DND-41 (cell line): ENCODE measurements at regions not wholly inside any gene's neighbourhood (a gene's known extent, or its start where the extent isn't known, plus 50 kb on each side); places are given as distances from the start of the nearest gene placed in this dataset.
"Not testable (repeated sequence)": the region's sequence is repeated elsewhere in the genome, so short reads cannot be mapped to it uniquely, and the experiment has no call there.

Source experiments
- ATAC-seq: fragments of 200-7000 bp; cut with Tn5 transposase; 3 replicates; pipeline ENCODE4 v1.9.1; 2021; ENCODE audit warnings: low read depth; ENCODE audit not compliant: insufficient read depth
- DNase-seq: peaks from one replicate; pipeline ENCODE4 v3.0.0-alpha.2; 2020
- H2AFZ ChIP-seq: 2 replicates; pipeline ENCODE4 v1.6.0; 2012; ENCODE audit warnings: low read depth, low read length
- H3K27ac ChIP-seq: 2 replicates; pipeline ENCODE4 v1.5.1; 2012; ENCODE audit warnings: low read length, inconsistent platforms
- H3K27me3 ChIP-seq: fragments of 200-600 bp; sonication (generic); 2 replicates; pipeline ENCODE4 v1.6.0; 2012; ENCODE audit warnings: low read length, mild to moderate bottlenecking, inconsistent platforms; ENCODE audit not compliant: insufficient read depth, poor library complexity
- H3K36me3 ChIP-seq: 2 replicates; pipeline ENCODE4 v1.5.1; 2012; ENCODE audit warnings: low read length, inconsistent platforms; ENCODE audit not compliant: insufficient read depth
- H3K4me1 ChIP-seq: 2 replicates; pipeline ENCODE4 v1.5.1; 2012; ENCODE audit warnings: mild to moderate bottlenecking, low read length; ENCODE audit not compliant: insufficient read depth
- H3K4me2 ChIP-seq: 2 replicates; pipeline ENCODE4 v1.6.0; 2012; ENCODE audit warnings: mild to moderate bottlenecking, moderate library complexity, low read length, inconsistent platforms; ENCODE audit not compliant: insufficient read depth
- H3K4me3 ChIP-seq, 2 experiments: fragments of 200-600 bp in 1 of 2; shearing (Covaris generic) in 1 of 2; 2 replicates each; pipeline ENCODE4 v1.5.1; 2012 to 2016; ENCODE audit warnings: inconsistent platforms in 2 of 2, low read length in 2 of 2, mild to moderate bottlenecking in 2 of 2, low read depth in 1 of 2, moderate library complexity in 1 of 2
- H3K79me2 ChIP-seq: 2 replicates; pipeline ENCODE4 v1.6.0; 2012; ENCODE audit warnings: low read length, inconsistent platforms; ENCODE audit not compliant: insufficient read depth
- H3K9ac ChIP-seq: 2 replicates; pipeline ENCODE4 v1.6.0; 2012; ENCODE audit warnings: low read depth, mild to moderate bottlenecking, inconsistent platforms, low read length, moderate library complexity
- H3K9me3 ChIP-seq: 2 replicates; pipeline ENCODE4 v1.5.1; 2012; ENCODE audit warnings: low read length, moderate library complexity, mild to moderate bottlenecking, inconsistent platforms; ENCODE audit not compliant: insufficient read depth, severe bottlenecking
- H4K20me1 ChIP-seq: 2 replicates; pipeline ENCODE4 v1.6.0; 2012; ENCODE audit warnings: low read length; ENCODE audit not compliant: insufficient read depth
- EZH2 ChIP-seq: IDR thresholded peaks from 3 replicates; pipeline ENCODE4 v1.6.1; 2012; ENCODE audit warnings: borderline replicate concordance, low read depth, mild to moderate bottlenecking, moderate library complexity, low read length, inconsistent platforms; ENCODE audit not compliant: severe bottlenecking
- TF ChIP-seq, protein P1 (sequence below): IDR thresholded peaks from 2 replicates; pipeline ENCODE4 v1.5.1; 2012; ENCODE audit warnings: borderline replicate concordance, low read length, moderate library complexity, mild to moderate bottlenecking; ENCODE audit not compliant: poor library complexity, severe bottlenecking; ENCODE audit errors: extremely low read depth

DNA sequence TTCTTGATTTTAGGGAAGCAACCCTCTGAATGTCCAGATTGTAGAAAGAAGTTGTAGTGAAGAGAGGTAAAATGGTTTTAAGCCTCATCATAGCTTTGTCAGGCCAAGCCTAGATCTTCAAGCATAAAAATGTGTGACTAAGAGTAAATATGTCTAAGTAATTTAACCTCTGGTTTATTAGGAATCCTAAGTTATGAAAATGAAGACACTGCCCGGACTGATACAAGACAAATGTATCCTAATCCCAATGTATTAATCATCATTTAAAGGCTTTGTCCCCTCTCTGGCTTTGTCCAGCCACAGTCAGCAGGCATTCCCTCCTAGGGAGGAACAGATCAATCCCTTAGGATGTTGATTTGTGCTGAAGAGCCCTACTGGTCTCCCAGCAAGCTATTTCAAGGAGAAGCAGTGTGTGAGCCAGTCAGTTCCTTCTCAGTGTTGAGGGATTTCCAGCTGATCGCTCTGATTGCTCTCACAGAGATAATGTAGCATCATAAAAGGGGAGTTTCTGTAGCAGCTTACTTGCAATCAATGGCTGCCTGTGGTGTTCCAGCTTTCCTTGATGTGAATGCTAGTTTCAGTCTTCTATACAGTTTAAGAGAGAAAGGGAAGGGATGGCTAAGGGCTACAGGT is 796.1 kb downstream of the EPHA4 start:
- H3K4me1 ChIP-seq = no peaks in the 10 kb centered on the region
- no peaks in the 10 kb centered on the region for H3K27me3 ChIP-seq
- no peaks in the 10 kb centered on the region for H3K79me2 ChIP-seq
- H3K36me3 ChIP-seq = no peaks in the 10 kb centered on the region
- H2AFZ ChIP-seq = no peak overlapping the region
- no peak overlapping the region for H3K9ac ChIP-seq
- no peak overlapping the region for H3K4me2 ChIP-seq
- TF ChIP-seq, protein P1, sequence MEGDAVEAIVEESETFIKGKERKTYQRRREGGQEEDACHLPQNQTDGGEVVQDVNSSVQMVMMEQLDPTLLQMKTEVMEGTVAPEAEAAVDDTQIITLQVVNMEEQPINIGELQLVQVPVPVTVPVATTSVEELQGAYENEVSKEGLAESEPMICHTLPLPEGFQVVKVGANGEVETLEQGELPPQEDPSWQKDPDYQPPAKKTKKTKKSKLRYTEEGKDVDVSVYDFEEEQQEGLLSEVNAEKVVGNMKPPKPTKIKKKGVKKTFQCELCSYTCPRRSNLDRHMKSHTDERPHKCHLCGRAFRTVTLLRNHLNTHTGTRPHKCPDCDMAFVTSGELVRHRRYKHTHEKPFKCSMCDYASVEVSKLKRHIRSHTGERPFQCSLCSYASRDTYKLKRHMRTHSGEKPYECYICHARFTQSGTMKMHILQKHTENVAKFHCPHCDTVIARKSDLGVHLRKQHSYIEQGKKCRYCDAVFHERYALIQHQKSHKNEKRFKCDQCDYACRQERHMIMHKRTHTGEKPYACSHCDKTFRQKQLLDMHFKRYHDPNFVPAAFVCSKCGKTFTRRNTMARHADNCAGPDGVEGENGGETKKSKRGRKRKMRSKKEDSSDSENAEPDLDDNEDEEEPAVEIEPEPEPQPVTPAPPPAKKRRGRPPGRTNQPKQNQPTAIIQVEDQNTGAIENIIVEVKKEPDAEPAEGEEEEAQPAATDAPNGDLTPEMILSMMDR = no peak
- TF ChIP-seq EZH2 = no peak
- H3K27ac ChIP-seq = no peak overlapping the region
- no peak overlapping the region for H3K4me3 ChIP-seq
- ATAC-seq = no peak
- no peak for DNase-seq
- no peaks in the 10 kb centered on the region for H4K20me1 ChIP-seq
- H3K9me3 ChIP-seq = no peaks in the 10 kb centered on the region

DNA sequence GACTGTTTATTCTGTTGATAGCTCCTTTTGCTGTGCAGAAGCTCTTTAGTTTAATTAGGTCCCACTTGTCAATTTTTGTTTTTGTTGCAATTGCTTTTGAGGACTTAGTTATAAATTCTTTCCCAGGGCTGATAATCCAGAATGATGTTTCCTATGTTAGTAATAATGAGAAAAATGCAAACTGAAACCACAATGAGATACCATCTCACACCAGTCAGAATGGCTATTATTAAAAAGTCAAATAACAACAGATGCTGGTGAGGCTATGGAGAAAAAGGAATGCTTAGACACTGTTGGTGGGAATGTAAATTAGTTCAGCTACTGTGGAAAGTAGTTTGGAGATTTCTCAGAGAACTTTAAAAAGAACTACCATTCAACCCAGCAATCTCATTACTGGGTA is 793.0 kb downstream of the EPHA4 start:
- H3K4me3 ChIP-seq, H3K9ac ChIP-seq, H3K4me2 ChIP-seq, H3K79me2 ChIP-seq, ATAC-seq, DNase-seq, H3K4me1 ChIP-seq, H3K27me3 ChIP-seq, H4K20me1 ChIP-seq, H3K9me3 ChIP-seq, H3K36me3 ChIP-seq, H3K27ac ChIP-seq, H2AFZ ChIP-seq: not testable (repeated sequence)

GRCh38 chr2:220779511-220779910 is 792.6 kb downstream of the EPHA4 start:
- no peak for ATAC-seq
- no peaks in the 10 kb centered on the region for H3K9me3 ChIP-seq
- no peak overlapping the region for H3K4me2 ChIP-seq

DNA sequence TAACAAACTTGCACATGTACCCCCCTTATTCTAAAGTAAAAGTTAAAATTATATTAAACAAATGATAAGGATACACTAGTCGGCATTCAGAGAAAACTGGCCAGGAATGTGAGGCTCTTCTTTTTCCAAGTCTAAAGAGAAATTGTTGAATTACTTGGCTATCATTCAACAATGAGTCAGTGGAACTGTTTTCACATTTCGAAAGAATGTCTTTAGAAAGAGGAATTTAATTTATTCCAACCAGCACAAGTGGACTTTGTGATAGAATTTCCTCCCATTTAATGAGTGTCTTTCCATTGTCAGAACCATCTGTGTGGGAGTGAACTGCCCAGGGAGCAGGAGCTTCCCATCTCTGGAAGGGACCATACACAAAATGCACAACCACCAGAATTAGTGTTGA is 792.2 kb downstream of the EPHA4 start:
- Histone ChIP-seq H4K20me1 (no peaks in the 10 kb centered on the region), H3K4me2 (no peak overlapping the region), H2AFZ (no peak overlapping the region), H3K79me2 (no peaks in the 10 kb centered on the region), H3K4me1 (no peaks in the 10 kb centered on the region), H3K4me3 (no peak overlapping the region), H3K9me3 (no peaks in the 10 kb centered on the region), H3K27ac (no peak overlapping the region), H3K36me3 (no peaks in the 10 kb centered on the region), H3K27me3 (no peaks in the 10 kb centered on the region), H3K9ac (no peak overlapping the region)
- DNase-seq = no peak
- TF ChIP-seq, protein P1 = no peak
- no peak for TF ChIP-seq EZH2
- no peak for ATAC-seq

More at GRCh38 chr2:220779511-220779910, 792.6 kb downstream of the EPHA4 start:
- no peak for DNase-seq
- no peaks in the 10 kb centered on the region for H4K20me1 ChIP-seq
- no peak overlapping the region for H3K4me3 ChIP-seq
- H3K27me3 ChIP-seq = no peaks in the 10 kb centered on the region
- H2AFZ ChIP-seq = no peak overlapping the region
- H3K4me1 ChIP-seq = no peaks in the 10 kb centered on the region
- H3K36me3 ChIP-seq = no peaks in the 10 kb centered on the region
- TF ChIP-seq, protein P1 = no peak
- no peak for TF ChIP-seq EZH2
- H3K27ac ChIP-seq = no peak overlapping the region
- H3K9ac ChIP-seq = no peak overlapping the region
- no peaks in the 10 kb centered on the region for H3K79me2 ChIP-seq
